ENCODE measurements at regions not wholly inside any gene's neighbourhood (a gene's known extent, or its start where the extent isn't known, plus 50 kb on each side); places are given as distances from the start of the nearest gene placed in this dataset.

DNA sequence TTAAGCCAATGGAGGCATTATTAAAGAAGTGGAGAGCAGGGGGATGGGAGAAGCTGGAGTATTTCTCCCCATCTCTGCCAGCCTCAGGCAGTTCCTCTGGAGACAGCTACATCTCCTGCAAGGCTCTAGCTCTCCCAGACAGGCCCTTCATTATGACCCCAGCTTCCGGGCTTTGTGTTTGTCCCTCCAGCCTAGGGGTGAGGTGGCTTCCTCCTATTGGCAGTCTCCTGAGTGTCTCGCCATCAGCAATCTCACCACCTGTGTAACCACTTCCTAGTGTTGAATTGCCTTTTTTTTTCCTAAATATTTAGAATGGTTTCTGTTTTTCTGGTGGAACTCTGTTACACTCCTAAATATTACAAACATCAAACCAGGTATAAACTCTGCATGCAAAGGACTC lies 122.3 kb downstream of the FAM174B start:
- H3K4me2 ChIP-seq: no peak overlapping the region
- POLR2A ChIA-PET (ENCODE audit: unreplicated experiment): no interaction called here

DNA sequence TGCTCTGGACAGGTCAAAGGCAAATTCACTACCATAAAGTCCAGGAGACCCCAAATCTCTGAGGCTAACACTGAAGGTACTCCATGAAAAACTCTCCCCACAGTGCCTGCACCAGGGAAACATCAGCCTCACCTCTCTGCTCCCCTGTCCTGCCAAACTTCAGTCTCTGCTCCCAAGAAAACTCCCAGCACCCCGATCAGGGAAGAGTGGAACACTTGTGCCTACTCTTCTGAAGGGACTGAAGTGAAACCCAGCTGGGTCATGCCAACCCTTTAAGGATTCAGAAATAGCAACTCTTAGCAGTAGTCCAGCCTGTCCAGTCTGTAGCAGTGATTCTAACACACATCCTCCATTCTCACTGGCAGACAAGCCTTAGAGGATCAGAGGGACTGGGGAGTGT lies 124.2 kb downstream of the FAM174B start:
- Histone ChIP-seq H3K4me1 (replicated peaks; ENCODE audit: insufficient read depth) (no peaks in the 10 kb centered on the region), H3K27ac (no peak overlapping the region), H4K20me1 (ENCODE audit: insufficient read depth) (no peaks in the 10 kb centered on the region), H3K79me2 (ENCODE audit: low read depth) (no peaks in the 10 kb centered on the region), H3K4me2 (no peak overlapping the region), H3K4me3 (no peak overlapping the region), H3F3A (ENCODE audit: insufficient read depth, low read depth) (no peaks in the 10 kb centered on the region), H2AFZ (no peak overlapping the region), H3K36me3 (ENCODE audit: low read depth) (no peaks in the 10 kb centered on the region), H3K9me3 (ENCODE audit: insufficient read depth, low read depth) (0 out of 2 replicates have a peak, but pooled peaks cover 8% of the 10 kb centered on the region), H3K27me3 (ENCODE audit: insufficient read depth, low read depth) (peaks cover 12% of the 10 kb centered on the region; the same call in 1 of the 2 replicates), H3K9me2 (ENCODE audit: insufficient read depth) (no peaks in the 10 kb centered on the region)
- DNase-seq: no peak
- no TSS peak for BruUV-seq (replicated peaks)
- ChIA-PET POLR2A (ENCODE audit: unreplicated experiment) (no interaction called here), CTCF (no interaction called here)
- TF ChIP-seq EZH2 (IDR thresholded peaks at IDR 0.05; ENCODE audit: low read depth): no peak
- TF ChIP-seq, protein P1, sequence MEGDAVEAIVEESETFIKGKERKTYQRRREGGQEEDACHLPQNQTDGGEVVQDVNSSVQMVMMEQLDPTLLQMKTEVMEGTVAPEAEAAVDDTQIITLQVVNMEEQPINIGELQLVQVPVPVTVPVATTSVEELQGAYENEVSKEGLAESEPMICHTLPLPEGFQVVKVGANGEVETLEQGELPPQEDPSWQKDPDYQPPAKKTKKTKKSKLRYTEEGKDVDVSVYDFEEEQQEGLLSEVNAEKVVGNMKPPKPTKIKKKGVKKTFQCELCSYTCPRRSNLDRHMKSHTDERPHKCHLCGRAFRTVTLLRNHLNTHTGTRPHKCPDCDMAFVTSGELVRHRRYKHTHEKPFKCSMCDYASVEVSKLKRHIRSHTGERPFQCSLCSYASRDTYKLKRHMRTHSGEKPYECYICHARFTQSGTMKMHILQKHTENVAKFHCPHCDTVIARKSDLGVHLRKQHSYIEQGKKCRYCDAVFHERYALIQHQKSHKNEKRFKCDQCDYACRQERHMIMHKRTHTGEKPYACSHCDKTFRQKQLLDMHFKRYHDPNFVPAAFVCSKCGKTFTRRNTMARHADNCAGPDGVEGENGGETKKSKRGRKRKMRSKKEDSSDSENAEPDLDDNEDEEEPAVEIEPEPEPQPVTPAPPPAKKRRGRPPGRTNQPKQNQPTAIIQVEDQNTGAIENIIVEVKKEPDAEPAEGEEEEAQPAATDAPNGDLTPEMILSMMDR (conservative IDR thresholded peaks at IDR 0.05): no peak
- intact Hi-C loops (cut with micrococcal nuclease; ENCODE audit: unreplicated experiment): no loop called here

More for the DNA sequence above, 122.3 kb downstream of the FAM174B start:
- Histone ChIP-seq H3K27me3 (ENCODE audit: insufficient read depth, low read depth) (peaks cover 12% of the 10 kb centered on the region; the same call in 1 of the 2 replicates), H3K79me2 (ENCODE audit: low read depth) (no peaks in the 10 kb centered on the region), H3K4me3 (no peak overlapping the region), H3K27ac (no peak overlapping the region), H3K9me3 (ENCODE audit: insufficient read depth, low read depth) (0 out of 2 replicates have a peak, but pooled peaks cover 8% of the 10 kb centered on the region), H3K36me3 (ENCODE audit: low read depth) (no peaks in the 10 kb centered on the region), H4K20me1 (ENCODE audit: insufficient read depth) (no peaks in the 10 kb centered on the region), H3K4me1 (replicated peaks; ENCODE audit: insufficient read depth) (no peaks in the 10 kb centered on the region), H2AFZ (no peak overlapping the region), H3K9me2 (ENCODE audit: insufficient read depth) (no peaks in the 10 kb centered on the region), H3F3A (ENCODE audit: insufficient read depth, low read depth) (no peaks in the 10 kb centered on the region)
- CTCF ChIA-PET: no interaction called here
- TF ChIP-seq, protein P1 (conservative IDR thresholded peaks at IDR 0.05): no peak
- TF ChIP-seq EZH2 (IDR thresholded peaks at IDR 0.05; ENCODE audit: low read depth): no peak
- no peak for DNase-seq
- intact Hi-C loops (cut with micrococcal nuclease; ENCODE audit: unreplicated experiment): no loop called here
- BruUV-seq (replicated peaks): no TSS peak

DNA sequence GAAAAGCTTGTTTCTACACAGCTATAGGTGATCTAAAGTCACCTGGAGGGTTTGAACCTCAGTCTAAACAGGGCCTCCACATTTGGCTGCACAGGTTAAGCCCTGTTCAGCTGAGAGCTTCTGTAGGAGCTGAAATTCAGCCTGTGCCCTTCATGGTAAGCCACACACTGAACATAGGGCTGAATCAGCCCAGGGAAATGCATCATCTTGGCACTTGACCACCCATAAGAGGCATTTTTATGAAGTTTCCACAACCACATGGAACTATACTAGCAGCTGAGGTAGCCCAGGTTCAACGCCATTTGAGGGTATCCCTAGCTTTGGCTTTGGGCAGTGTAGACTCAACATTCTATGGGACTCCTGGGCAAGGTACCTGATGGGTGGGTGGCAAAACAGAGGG lies 126.8 kb downstream of the FAM174B start:
- TF ChIP-seq EZH2 (IDR thresholded peaks at IDR 0.05; ENCODE audit: low read depth): no peak
- TF ChIP-seq, protein P1 (conservative IDR thresholded peaks at IDR 0.05): no peak
- intact Hi-C loops (cut with micrococcal nuclease; ENCODE audit: unreplicated experiment): loop anchor here (10.0 kb wide), 3 partner anchors 86 to 434 kb away; no protein-coding TSS in a partner anchor
- Histone ChIP-seq H4K20me1 (ENCODE audit: insufficient read depth) (no peaks in the 10 kb centered on the region), H2AFZ (no peak overlapping the region), H3F3A (ENCODE audit: insufficient read depth, low read depth) (no peaks in the 10 kb centered on the region), H3K27me3 (ENCODE audit: insufficient read depth, low read depth) (peaks cover 12% of the 10 kb centered on the region; the same call in 1 of the 2 replicates), H3K9me2 (ENCODE audit: insufficient read depth) (no peaks in the 10 kb centered on the region), H3K27ac (no peak overlapping the region), H3K4me1 (replicated peaks; ENCODE audit: insufficient read depth) (no peaks in the 10 kb centered on the region), H3K4me3 (no peak overlapping the region), H3K36me3 (ENCODE audit: low read depth) (no peaks in the 10 kb centered on the region), H3K4me2 (no peak overlapping the region), H3K9me3 (ENCODE audit: insufficient read depth, low read depth) (no peaks in the 10 kb centered on the region), H3K79me2 (ENCODE audit: low read depth) (no peaks in the 10 kb centered on the region)
- no peak for DNase-seq
- ChIA-PET CTCF (interaction anchor here (0.7 kb wide), 1 partner anchor 186 kb away, joined by 3 read pairs; no protein-coding TSS in a partner anchor), POLR2A (ENCODE audit: unreplicated experiment) (no interaction called here)
- no TSS peak for BruUV-seq (replicated peaks)

Measured in PC-9 (cell line).